WTC11 (cell line): ENCODE measurements at regions not wholly inside any gene's neighbourhood (a gene's known extent, or its start where the extent isn't known, plus 50 kb on each side); places are given as distances from the start of the nearest gene placed in this dataset.
"Not testable (repeated sequence)": the region's sequence is repeated elsewhere in the genome, so short reads cannot be mapped to it uniquely, and the experiment has no call there.

Experiments
- ATAC-seq: fragments of 200-7000 bp; cut with Tn5 transposase; 2 replicates; pipeline ENCODE4 v1.10.0; 2021; ENCODE audit warnings: mild to moderate bottlenecking, moderate library complexity
- CTCF ChIA-PET: fragments of 300-600 bp; sonication (Branson Sonifier 250); formaldehyde crosslinking; loops from one replicate; lab custom pipeline; 2021; ENCODE audit warnings: antibody characterized with exemption; lab: Charles Lee
- POLR2A ChIA-PET: fragments of 350-600 bp; sonication (Branson Sonifier 250); formaldehyde crosslinking; loops from one replicate; lab custom pipeline; 2021; ENCODE audit warnings: antibody characterized with exemption; lab: Charles Lee
- DNase-seq: peaks from one replicate; pipeline ENCODE4 v3.0.0; 2021; ENCODE audit warnings: low spot score
- H3K27ac Mint-ChIP-seq: 2 replicates; pipeline ENCODE4 v1.8.0; 2021; ENCODE audit warnings: mixed read lengths
- H3K27me3 Mint-ChIP-seq: 2 replicates; pipeline ENCODE4 v1.8.0; 2021; ENCODE audit warnings: low read depth, mild to moderate bottlenecking, moderate library complexity, mixed read lengths
- H3K36me3 Mint-ChIP-seq: 2 replicates; pipeline ENCODE4 v1.8.0; 2021; ENCODE audit warnings: mixed read lengths
- H3K4me1 Mint-ChIP-seq: 2 replicates; pipeline ENCODE4 v1.8.0; 2022; ENCODE audit warnings: mixed read lengths
- H3K4me3 Mint-ChIP-seq: 2 replicates; pipeline ENCODE4 v1.8.0; 2021; ENCODE audit warnings: mild to moderate bottlenecking, moderate library complexity, mixed read lengths
- H3K9me3 Mint-ChIP-seq: 2 replicates; pipeline ENCODE4 v1.8.0; 2021; ENCODE audit warnings: mixed read lengths
- ATF1 ChIP-seq: sonication (generic); formaldehyde crosslinking; IDR thresholded peaks from 2 replicates; pipeline ENCODE4 v1.8.1; 2023; ENCODE audit warnings: mild to moderate bottlenecking, moderate library complexity, missing genetic modification reagents
- EMX1 ChIP-seq: fragments of 250-450 bp; sonication (Bioruptor Pico); IDR thresholded peaks from 2 replicates; pipeline ENCODE4 v1.8.0; 2021; ENCODE audit warnings: mild to moderate bottlenecking
- ETV6 ChIP-seq: sonication (generic); formaldehyde crosslinking; IDR thresholded peaks from 2 replicates; pipeline ENCODE4 v1.8.1; 2022; ENCODE audit warnings: mild to moderate bottlenecking, missing genetic modification reagents
- NFE2L1 ChIP-seq: sonication (generic); formaldehyde crosslinking; IDR thresholded peaks from 2 replicates; pipeline ENCODE4 v1.8.1; 2023; ENCODE audit warnings: missing genetic modification reagents
- NR1H2 ChIP-seq: sonication (generic); formaldehyde crosslinking; IDR thresholded peaks from 2 replicates; pipeline ENCODE4 v1.9.0; 2021; ENCODE audit warnings: mild to moderate bottlenecking, moderate library complexity, missing genetic modification reagents
- RELA ChIP-seq: sonication (generic); formaldehyde crosslinking; IDR thresholded peaks from 2 replicates; pipeline ENCODE4 v1.8.1; 2022; ENCODE audit warnings: missing genetic modification reagents, mild to moderate bottlenecking, borderline replicate concordance
- SMAD3 ChIP-seq: sonication (generic); formaldehyde crosslinking; IDR thresholded peaks from 2 replicates; pipeline ENCODE4 v1.8.0; 2022; ENCODE audit warnings: missing genetic modification reagents, mild to moderate bottlenecking, borderline replicate concordance
- SP1 ChIP-seq: sonication (generic); formaldehyde crosslinking; conservative IDR thresholded peaks from 2 replicates; pipeline ENCODE4 v1.8.1; 2022; ENCODE audit warnings: missing genetic modification reagents
- ZBTB21 ChIP-seq: sonication (generic); formaldehyde crosslinking; IDR thresholded peaks from 2 replicates; pipeline ENCODE4 v1.8.1; 2023; ENCODE audit warnings: mild to moderate bottlenecking, missing genetic modification reagents, borderline replicate concordance
- ZNF423 ChIP-seq: fragments of 250-450 bp; sonication (Bioruptor Pico); IDR thresholded peaks from 2 replicates; pipeline ENCODE4 v2.1.2; 2022; ENCODE audit warnings: mild to moderate bottlenecking, moderate library complexity
- TF ChIP-seq, protein P1 (sequence below): sonication (generic); formaldehyde crosslinking; IDR thresholded peaks from 2 replicates; pipeline ENCODE4 v1.8.0; 2022; ENCODE audit warnings: mild to moderate bottlenecking, missing genetic modification reagents
- TF ChIP-seq, protein P2 (sequence below): sonication (generic); formaldehyde crosslinking; IDR thresholded peaks from 2 replicates; pipeline ENCODE4 v1.8.1; 2022; ENCODE audit warnings: low read depth, mild to moderate bottlenecking, moderate library complexity, missing genetic modification reagents, borderline replicate concordance
- TF ChIP-seq, protein P3 (sequence below): sonication (generic); formaldehyde crosslinking; conservative IDR thresholded peaks from 2 replicates; pipeline ENCODE4 v1.8.1; 2022; ENCODE audit warnings: mild to moderate bottlenecking, missing genetic modification reagents
- TF ChIP-seq, protein P4 (sequence below): fragments of 250-450 bp; sonication (Bioruptor Pico); IDR thresholded peaks from 2 replicates; pipeline ENCODE4 v2.1.2; 2022; ENCODE audit warnings: mild to moderate bottlenecking, moderate library complexity
- TF ChIP-seq, protein P5 (sequence below): fragments of 200-600 bp; IDR thresholded peaks from 2 replicates; pipeline ENCODE4 v1.8.0; 2022; ENCODE audit warnings: antibody characterized with exemption
- TF ChIP-seq, protein P6 (sequence below): sonication (generic); formaldehyde crosslinking; IDR thresholded peaks from 2 replicates; pipeline ENCODE4 v1.8.1; 2023; ENCODE audit warnings: mild to moderate bottlenecking, missing genetic modification reagents
- TF ChIP-seq, protein P7 (sequence below): sonication (generic); formaldehyde crosslinking; IDR thresholded peaks from 2 replicates; pipeline ENCODE4 v1.8.1; 2023; ENCODE audit warnings: mild to moderate bottlenecking, moderate library complexity, missing genetic modification reagents

DNA sequence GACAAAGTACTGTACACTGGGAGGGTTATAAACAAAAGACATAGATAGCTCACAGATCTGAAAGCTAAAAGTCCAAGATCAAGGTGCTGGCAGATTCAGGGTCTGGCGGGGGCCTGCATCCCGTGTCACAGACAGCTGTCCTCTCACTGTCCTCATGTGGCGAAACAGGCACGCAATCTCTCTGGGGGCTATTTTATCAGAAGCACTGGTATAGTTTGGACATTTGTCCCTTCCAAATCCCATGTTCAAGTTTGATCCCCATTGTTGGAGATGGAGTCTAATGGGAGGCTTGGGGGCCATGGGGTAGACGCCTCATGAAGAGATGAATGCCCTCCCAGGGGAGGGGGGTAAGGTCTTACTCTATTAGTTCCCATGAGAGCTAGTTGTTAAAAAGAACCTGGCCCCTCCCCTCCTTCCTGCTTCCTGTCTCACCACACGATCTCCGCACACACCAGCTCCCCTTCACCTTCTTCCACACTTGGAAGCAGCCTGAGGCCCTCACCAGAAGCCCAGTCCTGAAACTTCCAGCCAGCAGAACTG is 72.5 kb upstream of the UCN3 start:
- ATAC-seq = no peak
- peaks cover 22% of the 10 kb centered on the region for H3K4me1 Mint-ChIP-seq

DNA sequence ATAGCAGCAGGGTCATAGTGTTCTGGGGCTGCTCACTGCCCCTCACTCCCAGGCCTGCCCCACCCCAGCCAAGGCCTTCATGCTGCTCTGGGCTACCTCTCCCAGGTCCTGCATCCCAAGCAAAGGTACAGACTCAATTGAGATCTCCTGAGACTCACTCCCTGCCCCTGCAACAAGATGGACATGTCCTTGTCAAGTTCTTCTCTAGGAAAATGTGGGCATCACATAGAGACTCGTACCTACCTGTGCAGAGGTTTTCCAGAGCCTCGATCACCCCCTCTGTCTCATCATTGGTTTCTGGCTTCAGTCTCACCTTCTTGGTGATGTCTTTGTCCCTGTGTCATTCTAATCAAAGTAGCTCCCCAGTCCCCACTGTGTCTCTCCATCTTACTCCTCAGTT is 71.8 kb upstream of the UCN3 start:
- ChIA-PET CTCF (interaction anchor here (1.2 to 1.5 kb wide), 4 partner anchors 8 to 141 kb away, joined by 3 to 10 read pairs (median 6); no protein-coding TSS in a partner anchor), POLR2A (interaction anchor here (0.6 kb wide), 1 partner anchor 600 kb away, joined by 5 read pairs; no protein-coding TSS in a partner anchor)
- not testable (repeated sequence) for DNase-seq, H3K27me3 Mint-ChIP-seq, ATAC-seq, H3K4me3 Mint-ChIP-seq, H3K27ac Mint-ChIP-seq, H3K36me3 Mint-ChIP-seq
- peaks cover 12% of the 10 kb centered on the region for H3K9me3 Mint-ChIP-seq
- peaks cover 29% of the 10 kb centered on the region for H3K4me1 Mint-ChIP-seq

More for the DNA sequence above, 72.5 kb upstream of the UCN3 start:
- Mint-ChIP-seq H3K27me3 (no peaks in the 10 kb centered on the region; the same call in 1 of the 2 replicates), H3K4me3 (no peak overlapping the region), H3K9me3 (peaks cover 12% of the 10 kb centered on the region), H3K27ac (no peak overlapping the region), H3K36me3 (no peaks in the 10 kb centered on the region)
- POLR2A ChIA-PET = interaction anchor here (0.6 kb wide), 1 partner anchor 599 kb away, joined by 5 read pairs; no protein-coding TSS in a partner anchor
- no peak for TF ChIP-seq ZNF423 (CRISPR knock-in tag)
- TF ChIP-seq, protein P1, sequence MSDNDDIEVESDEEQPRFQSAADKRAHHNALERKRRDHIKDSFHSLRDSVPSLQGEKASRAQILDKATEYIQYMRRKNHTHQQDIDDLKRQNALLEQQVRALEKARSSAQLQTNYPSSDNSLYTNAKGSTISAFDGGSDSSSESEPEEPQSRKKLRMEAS (CRISPR knock-in tag) = no peak
- no peak for TF ChIP-seq SP1 (CRISPR knock-in tag)
- no peak for TF ChIP-seq NR1H2 (CRISPR knock-in tag)
- TF ChIP-seq, protein P2, sequence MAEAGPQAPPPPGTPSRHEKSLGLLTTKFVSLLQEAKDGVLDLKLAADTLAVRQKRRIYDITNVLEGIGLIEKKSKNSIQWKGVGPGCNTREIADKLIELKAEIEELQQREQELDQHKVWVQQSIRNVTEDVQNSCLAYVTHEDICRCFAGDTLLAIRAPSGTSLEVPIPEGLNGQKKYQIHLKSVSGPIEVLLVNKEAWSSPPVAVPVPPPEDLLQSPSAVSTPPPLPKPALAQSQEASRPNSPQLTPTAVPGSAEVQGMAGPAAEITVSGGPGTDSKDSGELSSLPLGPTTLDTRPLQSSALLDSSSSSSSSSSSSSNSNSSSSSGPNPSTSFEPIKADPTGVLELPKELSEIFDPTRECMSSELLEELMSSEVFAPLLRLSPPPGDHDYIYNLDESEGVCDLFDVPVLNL (CRISPR knock-in tag) = no peak
- DNase-seq = no peak
- CTCF ChIA-PET = no interaction called here

DNA sequence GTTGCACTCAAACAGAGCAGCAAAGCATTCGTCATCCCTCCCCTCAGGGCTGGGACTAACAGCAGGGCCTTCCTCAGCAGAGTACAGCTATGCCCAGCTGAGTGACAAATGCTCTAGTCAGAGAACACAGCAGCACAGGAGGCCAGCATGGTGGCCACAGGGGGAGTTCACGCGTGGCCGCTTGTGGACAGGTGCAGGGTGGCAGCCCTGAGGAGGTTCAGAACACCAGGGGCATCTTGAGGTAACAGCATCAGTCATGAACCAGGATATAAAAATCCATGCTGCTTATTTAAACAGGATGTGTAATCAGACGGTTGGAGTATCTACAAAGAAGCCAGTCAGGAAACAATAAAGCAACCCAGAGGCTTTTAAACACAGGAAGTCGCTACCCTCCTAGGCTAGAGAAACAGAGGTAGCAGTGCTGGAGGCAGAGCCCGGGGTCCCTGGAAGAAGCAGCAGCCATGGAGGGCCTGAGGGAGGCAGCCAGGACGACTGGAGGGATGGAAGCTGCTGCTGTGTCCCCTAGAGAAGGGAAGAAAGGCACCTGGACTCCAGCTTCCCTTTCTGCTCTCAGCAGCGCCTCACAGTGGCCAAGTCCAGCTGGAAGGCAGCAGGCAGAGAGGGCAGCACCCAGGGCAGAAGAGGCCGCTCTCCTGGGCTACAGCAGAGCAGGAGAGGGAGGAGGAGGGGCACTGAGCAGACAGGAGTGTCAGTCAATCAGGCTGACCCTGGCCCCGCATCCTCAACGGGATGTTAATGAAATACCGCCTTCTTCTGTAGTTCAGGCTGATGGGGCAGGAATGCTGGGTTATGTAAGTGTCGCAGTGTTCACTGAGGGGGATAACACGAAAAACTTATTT is 70.8 kb upstream of the UCN3 start:
- TF ChIP-seq, protein P3, sequence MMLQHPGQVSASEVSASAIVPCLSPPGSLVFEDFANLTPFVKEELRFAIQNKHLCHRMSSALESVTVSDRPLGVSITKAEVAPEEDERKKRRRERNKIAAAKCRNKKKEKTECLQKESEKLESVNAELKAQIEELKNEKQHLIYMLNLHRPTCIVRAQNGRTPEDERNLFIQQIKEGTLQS (CRISPR knock-in tag) = no peak
- TF ChIP-seq, protein P2 (CRISPR knock-in tag) = no peak
- no peak for TF ChIP-seq ATF1
- TF ChIP-seq, protein P4, sequence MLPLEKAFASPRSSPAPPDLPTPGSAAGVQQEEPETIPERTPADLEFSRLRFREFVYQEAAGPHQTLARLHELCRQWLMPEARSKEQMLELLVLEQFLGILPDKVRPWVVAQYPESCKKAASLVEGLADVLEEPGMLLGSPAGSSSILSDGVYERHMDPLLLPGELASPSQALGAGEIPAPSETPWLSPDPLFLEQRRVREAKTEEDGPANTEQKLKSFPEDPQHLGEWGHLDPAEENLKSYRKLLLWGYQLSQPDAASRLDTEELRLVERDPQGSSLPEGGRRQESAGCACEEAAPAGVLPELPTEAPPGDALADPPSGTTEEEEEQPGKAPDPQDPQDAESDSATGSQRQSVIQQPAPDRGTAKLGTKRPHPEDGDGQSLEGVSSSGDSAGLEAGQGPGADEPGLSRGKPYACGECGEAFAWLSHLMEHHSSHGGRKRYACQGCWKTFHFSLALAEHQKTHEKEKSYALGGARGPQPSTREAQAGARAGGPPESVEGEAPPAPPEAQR = no peak
- TF ChIP-seq, protein P5, sequence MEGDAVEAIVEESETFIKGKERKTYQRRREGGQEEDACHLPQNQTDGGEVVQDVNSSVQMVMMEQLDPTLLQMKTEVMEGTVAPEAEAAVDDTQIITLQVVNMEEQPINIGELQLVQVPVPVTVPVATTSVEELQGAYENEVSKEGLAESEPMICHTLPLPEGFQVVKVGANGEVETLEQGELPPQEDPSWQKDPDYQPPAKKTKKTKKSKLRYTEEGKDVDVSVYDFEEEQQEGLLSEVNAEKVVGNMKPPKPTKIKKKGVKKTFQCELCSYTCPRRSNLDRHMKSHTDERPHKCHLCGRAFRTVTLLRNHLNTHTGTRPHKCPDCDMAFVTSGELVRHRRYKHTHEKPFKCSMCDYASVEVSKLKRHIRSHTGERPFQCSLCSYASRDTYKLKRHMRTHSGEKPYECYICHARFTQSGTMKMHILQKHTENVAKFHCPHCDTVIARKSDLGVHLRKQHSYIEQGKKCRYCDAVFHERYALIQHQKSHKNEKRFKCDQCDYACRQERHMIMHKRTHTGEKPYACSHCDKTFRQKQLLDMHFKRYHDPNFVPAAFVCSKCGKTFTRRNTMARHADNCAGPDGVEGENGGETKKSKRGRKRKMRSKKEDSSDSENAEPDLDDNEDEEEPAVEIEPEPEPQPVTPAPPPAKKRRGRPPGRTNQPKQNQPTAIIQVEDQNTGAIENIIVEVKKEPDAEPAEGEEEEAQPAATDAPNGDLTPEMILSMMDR = peak; percentile 41; the same call in 1 of the 2 replicates
- no peak for TF ChIP-seq ZBTB21 (CRISPR knock-in tag)
- TF ChIP-seq SP1 (CRISPR knock-in tag) = peak; percentile 45; the same call in 1 of the 2 replicates
- TF ChIP-seq SMAD3 (CRISPR knock-in tag) = 0 out of 2 replicates have a peak, but pooled peaks have one; percentile 19
- TF ChIP-seq RELA (CRISPR knock-in tag) = no peak
- no peak for TF ChIP-seq NFE2L1
- TF ChIP-seq ETV6 (CRISPR knock-in tag) = peak; percentile 23; the same call in 1 of the 2 replicates
- TF ChIP-seq, protein P6, sequence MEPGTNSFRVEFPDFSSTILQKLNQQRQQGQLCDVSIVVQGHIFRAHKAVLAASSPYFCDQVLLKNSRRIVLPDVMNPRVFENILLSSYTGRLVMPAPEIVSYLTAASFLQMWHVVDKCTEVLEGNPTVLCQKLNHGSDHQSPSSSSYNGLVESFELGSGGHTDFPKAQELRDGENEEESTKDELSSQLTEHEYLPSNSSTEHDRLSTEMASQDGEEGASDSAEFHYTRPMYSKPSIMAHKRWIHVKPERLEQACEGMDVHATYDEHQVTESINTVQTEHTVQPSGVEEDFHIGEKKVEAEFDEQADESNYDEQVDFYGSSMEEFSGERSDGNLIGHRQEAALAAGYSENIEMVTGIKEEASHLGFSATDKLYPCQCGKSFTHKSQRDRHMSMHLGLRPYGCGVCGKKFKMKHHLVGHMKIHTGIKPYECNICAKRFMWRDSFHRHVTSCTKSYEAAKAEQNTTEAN = no peak
- TF ChIP-seq, protein P7, sequence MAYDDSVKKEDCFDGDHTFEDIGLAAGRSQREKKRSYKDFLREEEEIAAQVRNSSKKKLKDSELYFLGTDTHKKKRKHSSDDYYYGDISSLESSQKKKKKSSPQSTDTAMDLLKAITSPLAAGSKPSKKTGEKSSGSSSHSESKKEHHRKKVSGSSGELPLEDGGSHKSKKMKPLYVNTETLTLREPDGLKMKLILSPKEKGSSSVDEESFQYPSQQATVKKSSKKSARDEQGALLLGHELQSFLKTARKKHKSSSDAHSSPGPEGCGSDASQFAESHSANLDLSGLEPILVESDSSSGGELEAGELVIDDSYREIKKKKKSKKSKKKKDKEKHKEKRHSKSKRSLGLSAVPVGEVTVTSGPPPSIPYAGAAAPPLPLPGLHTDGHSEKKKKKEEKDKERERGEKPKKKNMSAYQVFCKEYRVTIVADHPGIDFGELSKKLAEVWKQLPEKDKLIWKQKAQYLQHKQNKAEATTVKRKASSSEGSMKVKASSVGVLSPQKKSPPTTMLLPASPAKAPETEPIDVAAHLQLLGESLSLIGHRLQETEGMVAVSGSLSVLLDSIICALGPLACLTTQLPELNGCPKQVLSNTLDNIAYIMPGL = 0 out of 2 replicates have a peak, but pooled peaks have one; percentile 40
- no peak for TF ChIP-seq EMX1 (CRISPR knock-in tag)
- Mint-ChIP-seq H3K9me3 (peaks cover 12% of the 10 kb centered on the region), H3K36me3 (no peaks in the 10 kb centered on the region), H3K27ac (no peak overlapping the region), H3K27me3 (no peaks in the 10 kb centered on the region), H3K4me3 (no peak overlapping the region), H3K4me1 (peaks cover 30% of the 10 kb centered on the region)
- DNase-seq (peak; percentile 98), ATAC-seq (peak; percentile 99)
- CTCF ChIA-PET = interaction anchor here (0.6 to 1.5 kb wide), 12 partner anchors 9 to 479 kb away, joined by 3 to 10 read pairs (median 4); partner anchors contain the start of gene TUBAL3
- POLR2A ChIA-PET = no interaction called here
